ENCODE measurements at regions not wholly inside any gene's neighbourhood (a gene's known extent, or its start where the extent isn't known, plus 50 kb on each side); places are given as distances from the start of the nearest gene placed in this dataset.

GRCh38 chr11:92317721-92318120 is 93.1 kb downstream of the FAT3 start:
- DNase-seq (ENCODE audit: low read depth in 2 of 2) = no peak

- DNase-seq (ENCODE audit: low read depth in 2 of 2) = no peak
These were observed 97.6 kb downstream of the FAT3 start for GRCh38 chr11:92322225-92322624.

DNA sequence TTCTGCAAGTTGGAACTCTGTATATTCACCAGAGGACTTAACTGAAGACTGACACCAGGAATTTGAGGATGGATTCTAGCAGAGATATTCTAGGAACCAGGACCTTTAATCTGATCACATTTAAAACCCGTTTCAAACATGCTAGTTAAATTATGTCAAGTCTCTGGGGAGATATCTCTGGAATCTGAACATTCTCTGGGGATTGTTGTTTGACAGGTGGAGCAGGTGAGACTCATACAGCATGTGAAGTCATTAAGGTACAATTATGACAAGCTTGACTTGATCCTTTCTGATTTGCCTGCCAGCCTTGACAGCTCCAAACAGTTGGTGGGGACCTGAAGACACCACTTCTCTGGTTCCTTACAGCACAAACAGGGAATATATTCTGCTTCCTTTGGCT is 100.3 kb downstream of the FAT3 start:
- no peak for DNase-seq (ENCODE audit: low read depth in 2 of 2)

GRCh38 chr11:92325416-92325815 is 100.8 kb downstream of the FAT3 start:
- DNase-seq (ENCODE audit: low read depth in 2 of 2) = no peak

DNA sequence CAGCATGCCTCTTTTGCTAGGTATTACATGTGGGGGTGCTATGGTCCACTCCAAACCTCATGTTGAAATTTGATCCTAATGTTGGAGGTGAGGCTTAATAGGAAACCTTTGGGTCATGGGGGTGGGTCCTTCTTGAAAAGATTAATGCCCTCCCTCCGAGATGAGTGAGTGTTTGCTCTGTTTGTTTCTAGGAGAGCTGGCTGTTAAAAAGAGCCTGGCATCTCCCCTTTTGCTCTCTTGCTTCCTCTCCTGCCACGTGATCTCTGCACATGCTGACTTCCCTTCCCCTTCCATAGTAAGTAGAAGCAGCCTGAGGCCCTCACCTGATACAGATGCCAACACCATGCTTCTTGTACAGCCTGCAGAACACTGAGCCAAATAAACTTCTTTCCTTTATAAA is 104.5 kb downstream of the FAT3 start:
- DNase-seq (ENCODE audit: low read depth in 2 of 2) = no peak

GRCh38 chr11:92329646-92330045 is 105.0 kb downstream of the FAT3 start:
- DNase-seq (ENCODE audit: low read depth in 2 of 2) = no peak

GRCh38 chr11:92330114-92330513 is 105.5 kb downstream of the FAT3 start:
- no peak for DNase-seq (ENCODE audit: low read depth in 2 of 2)

DNA sequence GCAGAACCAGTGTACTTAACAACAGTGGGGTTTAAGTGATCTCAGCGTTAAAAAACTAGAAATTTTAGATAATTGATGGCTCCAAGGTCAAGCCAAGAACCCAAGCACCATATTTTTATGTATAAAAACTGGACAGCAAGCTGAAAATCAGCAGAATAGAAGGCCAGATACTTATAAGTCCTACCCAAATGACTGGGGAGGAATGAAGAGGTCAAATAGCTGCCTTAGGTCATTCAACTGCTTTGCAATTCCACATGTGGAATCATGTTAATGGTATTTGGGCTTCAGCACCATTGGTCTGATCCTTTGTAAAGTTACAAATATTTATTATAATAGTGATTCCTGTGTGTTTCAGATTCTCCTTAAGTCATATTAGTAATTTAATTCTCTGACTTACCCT is 108.4 kb downstream of the FAT3 start:
- DNase-seq (ENCODE audit: low read depth in 2 of 2) = no peak

GRCh38 chr11:92340839-92341238 is 116.2 kb downstream of the FAT3 start:
- DNase-seq (ENCODE audit: low read depth in 2 of 2) = no peak

GRCh38 chr11:92342034-92342720 is 117.6 kb downstream of the FAT3 start:
- DNase-seq (ENCODE audit: low read depth in 2 of 2) = no peak

DNA sequence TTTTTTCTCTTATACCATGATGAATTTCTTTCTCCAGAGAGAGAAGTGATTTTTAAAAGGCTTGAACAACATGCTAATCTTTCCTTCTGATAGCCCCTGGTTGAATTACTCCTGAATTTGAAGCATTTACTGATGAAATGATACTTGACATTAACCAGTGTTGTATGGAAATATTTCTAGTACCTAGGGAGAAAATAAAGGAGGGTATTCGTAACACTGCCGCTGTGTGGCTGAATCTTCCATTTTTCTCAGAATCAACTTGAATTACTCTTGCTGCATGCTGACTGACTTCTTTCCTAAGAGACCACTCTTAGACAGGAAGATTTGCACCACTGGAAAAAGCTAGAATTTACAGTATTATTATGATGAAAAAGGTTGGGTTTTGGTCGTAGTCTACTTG is 118.3 kb downstream of the FAT3 start:
- no peak for DNase-seq (ENCODE audit: low read depth in 2 of 2)

DNA sequence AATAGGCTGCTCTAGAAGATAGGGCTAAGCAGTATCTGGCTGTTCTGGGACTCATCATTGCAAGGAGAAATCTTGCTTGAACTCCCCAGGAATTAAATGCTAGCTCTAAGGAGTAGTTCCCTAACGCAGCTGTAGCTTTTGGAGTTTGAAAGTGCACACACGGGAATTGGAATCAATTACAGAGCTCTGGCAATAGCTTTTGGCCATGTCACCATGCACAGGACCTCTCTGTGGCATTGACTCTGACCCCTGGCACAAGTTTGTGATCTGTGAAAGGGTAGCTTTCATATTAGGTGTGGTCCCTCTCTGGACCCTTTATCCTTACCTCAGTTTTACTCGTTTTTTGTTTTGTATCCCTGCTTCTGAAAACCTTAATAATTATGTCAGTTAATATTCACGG is 121.6 kb downstream of the FAT3 start:
- no peak for DNase-seq (ENCODE audit: low read depth in 2 of 2)

DNA sequence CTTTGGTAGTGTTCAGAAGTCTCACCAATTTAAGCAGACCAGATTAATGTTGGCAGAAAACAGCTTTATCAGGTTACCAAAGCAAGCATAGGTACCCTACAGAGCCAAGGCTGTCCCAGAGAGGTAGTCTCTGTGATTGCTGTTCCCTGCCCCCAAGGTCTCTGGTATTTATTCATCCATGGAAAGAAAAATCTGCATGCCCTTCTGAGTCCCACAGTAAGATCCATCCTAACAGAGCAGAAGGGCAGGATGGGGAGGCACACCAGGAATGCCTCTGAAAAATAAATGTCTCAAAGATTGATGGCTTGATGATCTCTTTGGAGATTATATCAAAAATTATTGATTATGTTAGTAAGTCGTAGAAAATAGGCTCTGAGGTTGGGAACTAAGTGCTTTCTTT is 122.8 kb downstream of the FAT3 start:
- no peak for DNase-seq (ENCODE audit: low read depth in 2 of 2)

DNA sequence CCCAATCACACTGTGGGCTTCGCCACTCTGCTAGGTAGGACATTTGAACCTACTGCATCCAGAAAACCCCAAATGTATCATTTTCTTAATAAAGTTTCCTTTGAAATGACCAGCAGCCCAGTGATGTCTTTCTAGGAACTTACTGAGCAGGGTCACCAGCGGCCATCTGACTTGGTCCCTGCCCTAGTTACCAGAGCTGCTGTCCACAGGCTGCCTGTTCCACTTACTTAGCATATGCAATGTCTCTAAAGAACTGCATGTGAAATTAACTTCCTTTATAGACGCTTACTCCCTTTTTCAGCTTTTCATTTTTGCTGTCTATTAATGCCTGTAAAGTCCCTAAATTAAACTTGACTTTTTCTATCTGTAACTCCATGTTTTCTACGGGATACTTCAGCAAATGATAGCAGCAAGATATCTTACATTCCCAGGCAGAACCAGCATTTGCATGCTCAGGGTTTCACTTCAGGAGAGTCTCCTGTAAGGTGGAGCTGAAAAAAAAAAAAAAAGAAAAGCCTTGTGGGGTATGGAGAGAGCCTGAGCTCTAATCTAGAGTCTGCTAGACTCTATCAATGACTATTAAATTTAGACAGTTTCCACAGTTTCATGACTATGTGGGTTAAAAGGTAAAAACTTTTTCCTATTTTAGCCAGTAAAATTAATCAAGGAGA is 125.0 kb downstream of the FAT3 start:
- no peak for DNase-seq (ENCODE audit: low read depth in 2 of 2)

DNA sequence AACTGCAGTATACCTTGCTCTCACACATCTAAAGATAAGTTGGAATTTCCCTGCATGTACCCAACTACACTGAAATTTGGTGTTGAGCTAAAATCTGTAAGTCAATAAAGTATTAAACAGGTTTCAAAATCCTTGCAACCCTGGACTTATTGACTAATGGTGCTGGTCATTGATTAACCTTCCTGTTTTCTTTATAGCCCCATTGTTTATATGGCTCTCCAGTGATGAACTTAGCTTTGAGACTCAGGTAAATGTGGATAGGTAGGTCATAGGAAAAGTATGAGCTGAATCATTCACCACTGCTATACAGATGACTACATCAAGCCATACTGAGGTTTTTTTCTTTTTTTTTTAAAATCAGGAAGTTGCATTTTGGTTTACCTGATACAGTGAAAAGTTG is 132.7 kb downstream of the FAT3 start:
- no peak for DNase-seq (ENCODE audit: low read depth in 2 of 2)

DNA sequence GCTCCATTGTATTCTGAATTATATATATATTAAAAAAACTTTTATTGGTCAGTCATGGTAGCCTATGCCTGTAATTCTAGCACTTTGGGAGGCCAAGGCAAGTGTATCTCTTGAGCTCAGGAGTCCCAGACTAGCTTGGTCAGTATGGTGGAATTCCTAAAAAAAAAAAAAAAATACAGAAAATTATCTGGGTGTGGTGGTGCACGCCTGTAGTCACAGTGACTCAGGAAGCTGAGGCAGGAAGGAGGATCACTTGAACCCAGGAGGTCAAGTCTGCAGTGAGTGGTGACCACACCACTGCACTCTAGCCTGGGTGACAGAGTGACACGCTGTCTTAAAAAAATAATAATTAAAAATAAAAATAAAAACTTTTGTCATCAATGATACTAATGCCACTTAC is 133.2 kb downstream of the FAT3 start:
- DNase-seq (ENCODE audit: low read depth in 2 of 2) = no peak

DNA sequence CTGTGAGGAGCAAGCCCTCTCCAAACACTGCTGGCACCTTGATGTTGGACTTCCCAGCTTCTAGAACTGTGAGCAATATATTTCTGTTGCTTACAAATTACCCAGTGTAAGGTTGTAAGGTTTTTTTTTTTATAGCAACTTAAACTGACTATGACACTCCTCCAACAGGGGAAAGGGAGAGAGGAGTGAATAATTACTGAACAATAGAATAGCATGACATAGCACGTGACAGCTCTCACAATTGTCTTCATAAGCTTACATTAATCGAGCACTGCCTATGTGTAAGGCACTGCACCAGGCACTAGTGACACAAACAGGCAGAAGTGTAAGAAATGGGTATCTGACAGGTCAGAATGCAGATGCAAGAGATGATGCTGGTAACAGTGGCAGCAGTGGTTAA is 136.9 kb downstream of the FAT3 start:
- no peak for DNase-seq (ENCODE audit: low read depth in 2 of 2)

- no peak for DNase-seq (ENCODE audit: low read depth in 2 of 2)
These were observed 138.4 kb downstream of the FAT3 start for GRCh38 chr11:92362989-92363388.

DNA sequence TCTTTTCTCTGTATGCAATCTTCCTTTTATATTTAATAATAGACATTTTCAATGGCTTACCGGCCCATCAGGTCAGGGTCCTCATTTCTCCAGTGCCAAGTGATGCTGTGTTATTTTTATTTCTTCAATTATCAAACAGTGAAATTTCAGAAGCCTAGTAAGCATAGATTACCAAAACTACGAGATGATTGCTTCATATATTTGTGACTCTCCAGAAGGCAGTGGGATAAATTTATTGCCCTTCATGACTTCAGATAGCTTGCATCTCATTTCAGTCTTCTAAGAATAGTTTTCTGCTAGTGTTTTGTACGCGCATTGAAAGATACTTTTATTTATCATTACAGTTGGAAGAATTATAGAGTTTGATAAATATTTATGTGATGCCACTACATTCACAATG is 139.6 kb downstream of the FAT3 start:
- DNase-seq (ENCODE audit: low read depth in 2 of 2) = no peak

- DNase-seq (ENCODE audit: low read depth in 2 of 2) = no peak
These were observed 151.6 kb downstream of the FAT3 start for GRCh38 chr11:92376146-92376599.

- no peak for DNase-seq (ENCODE audit: low read depth in 2 of 2)
These were observed 152.1 kb downstream of the FAT3 start for GRCh38 chr11:92376680-92377079.

DNA sequence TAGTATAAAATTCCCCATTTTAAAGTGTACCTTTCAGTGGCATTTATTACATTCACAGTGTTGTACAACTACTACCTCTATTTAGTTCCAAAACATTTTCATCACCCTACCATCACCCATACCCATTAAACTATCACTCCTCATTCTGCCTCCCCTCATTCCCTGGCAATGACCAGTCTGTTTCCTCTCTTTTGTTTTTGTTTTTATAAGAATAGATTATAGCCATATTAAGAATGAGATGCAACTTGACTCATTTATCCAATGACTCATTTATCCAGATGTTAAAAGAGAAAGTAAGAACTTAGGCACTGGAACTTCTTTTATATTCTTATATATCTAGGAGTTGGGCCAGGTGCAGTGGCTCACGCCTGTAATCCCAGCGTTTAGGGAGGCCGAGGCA is 156.3 kb downstream of the FAT3 start:
- no peak for DNase-seq (ENCODE audit: low read depth in 2 of 2)

- no peak for DNase-seq (ENCODE audit: low read depth in 2 of 2)
These were observed 157.7 kb downstream of the FAT3 start for GRCh38 chr11:92382311-92382710.

GRCh38 chr11:92383430-92383829 is 158.8 kb downstream of the FAT3 start:
- no peak for DNase-seq (ENCODE audit: low read depth in 2 of 2)
